Lung (tissue), 11 donors: ENCODE measurements at regions not wholly inside any gene's neighbourhood (a gene's known extent, or its start where the extent isn't known, plus 50 kb on each side); places are given as distances from the start of the nearest gene placed in this dataset.
A peak's percentile ranks its signal among the peaks of the same experiment; 100 is the strongest.

Source experiments
- ATAC-seq: fragments of 200-7000 bp; cut with Tn5 transposase; one replicate; pipeline ENCODE4 v1.9.1; 2020; ENCODE audit warnings: moderate number of reproducible peaks; ENCODE audit not compliant: insufficient read depth, low FRiP score
- DNase-seq, 3 donors: peaks; one replicate each; pipeline ENCODE4 v3.0.0-alpha.2; 2013 to 2017
- H3K27ac ChIP-seq, 2 donors: one replicate each; pipeline ENCODE4 v1.5.1; 2013; ENCODE audit warnings: mild to moderate bottlenecking in 2 of 2, moderate library complexity in 2 of 2, control low read depth in 1 of 2, inconsistent platforms in 1 of 2, low read depth in 1 of 2, low read length in 1 of 2
- H3K27me3 ChIP-seq, 3 donors: one replicate each; pipeline ENCODE4 v1.5.1; 2013; ENCODE audit warnings: low read length in 2 of 3; ENCODE audit not compliant: control insufficient read depth in 3 of 3, insufficient read depth in 3 of 3
- H3K36me3 ChIP-seq, 4 donors: one replicate each; pipeline ENCODE4 v1.5.1; 2013; ENCODE audit warnings: low read length in 4 of 4, mild to moderate bottlenecking in 1 of 4, moderate library complexity in 1 of 4; ENCODE audit not compliant: control insufficient read depth in 4 of 4, insufficient read depth in 4 of 4
- H3K4me1 ChIP-seq, 5 donors: one replicate each; pipeline ENCODE4 v1.5.1; 2013; ENCODE audit warnings: low read length in 5 of 5, mild to moderate bottlenecking in 2 of 5, moderate library complexity in 1 of 5; ENCODE audit not compliant: control insufficient read depth in 5 of 5, insufficient read depth in 5 of 5
- H3K4me3 ChIP-seq: one replicate; pipeline ENCODE4 v1.5.1; 2013; ENCODE audit warnings: mild to moderate bottlenecking, control low read depth, moderate library complexity
- H3K9ac ChIP-seq, 2 donors: one replicate each; pipeline ENCODE4 v1.5.1; 2013; ENCODE audit warnings: low read length in 2 of 2, control low read depth in 1 of 2; ENCODE audit not compliant: insufficient read depth in 1 of 2
- H3K9me3 ChIP-seq, 4 donors: one replicate each; pipeline ENCODE4 v1.5.1; 2013; ENCODE audit warnings: low read length in 3 of 4, mild to moderate bottlenecking in 1 of 4, moderate library complexity in 1 of 4; ENCODE audit not compliant: control insufficient read depth in 4 of 4, insufficient read depth in 3 of 4
- CTCF ChIP-seq: IDR thresholded peaks from 2 replicates; pipeline ENCODE4 v1.5.1; 2012; ENCODE audit warnings: mild to moderate bottlenecking; ENCODE audit errors: control extremely low read depth, extremely low read depth
- WGBS, 2 donors: extraction: QIAGEN DNeasy Blood & Tissue Kit; methylation state at CpG; one replicate each; pipeline ENCODE4 v1.1.7; 2013; 5-methylcytosine and 5-hydroxymethylcytosine counted together
- donor health status: control.
- donor health status: control.
- donor health status: Bipolar disorder and iron deficiency.
- donor health status: healthy.
- donor health status: DM: yes; HTN: yes; CAD: no.

DNA sequence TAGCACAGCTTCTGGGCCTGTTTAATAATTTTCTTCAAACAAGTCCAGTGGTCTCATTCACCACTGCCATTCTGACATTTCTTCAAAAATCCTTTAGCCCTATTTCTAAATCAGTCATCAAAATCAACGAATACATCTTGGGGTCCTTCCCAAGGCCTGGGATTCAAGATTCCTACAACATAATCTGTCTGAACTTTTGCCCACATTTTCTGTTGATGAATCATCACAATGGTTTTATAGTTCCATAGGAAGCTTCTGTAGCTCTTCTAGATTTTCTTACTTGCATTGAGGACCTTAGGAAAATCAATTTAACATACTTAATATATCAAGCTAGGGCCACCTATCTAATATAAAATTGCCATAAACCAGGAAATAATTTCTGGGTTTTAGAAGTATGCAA is 811.8 kb upstream of the ACVR2A start:
- peaks cover 0 to 17% (median 7%) of the 10 kb centered on the region in 5 donors for H3K4me1 ChIP-seq
- no peaks in the 10 kb centered on the region for H3K9me3 ChIP-seq
- H3K4me3 ChIP-seq, result no peak overlapping the region
- no peak overlapping the region for H3K27ac ChIP-seq
- H3K27me3 ChIP-seq, result no peaks in the 10 kb centered on the region
- DNase-seq (no peak), ATAC-seq (no peak)
- no peaks in the 10 kb centered on the region for H3K36me3 ChIP-seq
- H3K9ac ChIP-seq, result no peak overlapping the region
- 66 to 71% methylated on average over 1 of the region's 1 CpG for WGBS, 2 donors
- no peak for TF ChIP-seq CTCF

DNA sequence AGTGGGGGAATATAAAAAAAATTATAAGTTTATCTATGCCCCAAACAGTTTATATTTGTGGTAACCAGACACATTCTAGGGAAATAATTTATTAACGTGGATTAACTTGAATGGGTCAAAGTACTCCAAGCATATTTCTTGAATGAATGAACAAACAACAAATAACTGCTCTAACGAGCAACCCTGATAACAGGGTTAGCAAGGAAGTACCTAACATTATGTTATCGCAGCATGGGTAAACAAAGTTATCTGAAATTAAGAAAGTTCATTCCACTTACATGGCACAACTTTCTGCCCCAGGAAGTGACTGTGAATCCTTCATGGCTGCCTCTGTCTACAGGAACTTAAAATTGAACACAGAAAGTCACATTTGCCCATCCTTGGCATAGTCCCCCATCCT is 812.9 kb upstream of the ACVR2A start:
- WGBS, 2 donors, result 51 to 68% methylated on average over 3 of the region's 3 CpGs
- no peak for ATAC-seq
- DNase-seq, result no peak
- H3K4me1 ChIP-seq, result peaks cover 0 to 26% (median 12%) of the 10 kb centered on the region in 5 donors
- H3K27ac ChIP-seq, result no peak overlapping the region
- no peak overlapping the region for H3K4me3 ChIP-seq
- no peak for TF ChIP-seq CTCF
- H3K9me3 ChIP-seq, result no peaks in the 10 kb centered on the region
- no peaks in the 10 kb centered on the region for H3K27me3 ChIP-seq
- H3K36me3 ChIP-seq, result no peaks in the 10 kb centered on the region
- no peak overlapping the region for H3K9ac ChIP-seq

- Histone ChIP-seq H3K27ac (no peak overlapping the region), H3K4me3 (no peak overlapping the region), H3K4me1 (peaks cover 0 to 34% (median 13%) of the 10 kb centered on the region in 5 donors), H3K9ac (no peak overlapping the region), H3K9me3 (no peaks in the 10 kb centered on the region), H3K36me3 (no peaks in the 10 kb centered on the region), H3K27me3 (no peaks in the 10 kb centered on the region)
- peak in 1 of 3 donors; percentile 38 for DNase-seq
- TF ChIP-seq CTCF, result no peak
- 52 to 70% methylated on average over 6 of the region's 6 CpGs for WGBS, 2 donors
- ATAC-seq, result no peak
Observed at GRCh38 chr2:147030966-147031720, 813.7 kb upstream of the ACVR2A start.
